HG03520 (cell line): ENCODE measurements at regions not wholly inside any gene's neighbourhood (a gene's known extent, or its start where the extent isn't known, plus 50 kb on each side); places are given as distances from the start of the nearest gene placed in this dataset.

Experiments used
- ATAC-seq: cut with Tn5 transposase; IDR thresholded peaks from one replicate; pipeline ENCODE4 v1.9.1; 2021; ENCODE audit warnings: mild to moderate bottlenecking, moderate library complexity; ENCODE audit not compliant: unreplicated experiment

GRCh38 chr4:171759274-171759673 is 53.9 kb upstream of the GALNTL6 start:
- no peak for ATAC-seq

GRCh38 chr4:171751538-171751937 is 61.7 kb upstream of the GALNTL6 start:
- no peak for ATAC-seq

GRCh38 chr4:171746418-171746817 is 66.8 kb upstream of the GALNTL6 start:
- ATAC-seq: no peak

- no peak for ATAC-seq
Measured at GRCh38 chr4:171742436-171742835, 70.8 kb upstream of the GALNTL6 start.

GRCh38 chr4:171727185-171727584 is 86.0 kb upstream of the GALNTL6 start:
- ATAC-seq: no peak

- no peak for ATAC-seq
Measured at GRCh38 chr4:171721937-171722336, 91.3 kb upstream of the GALNTL6 start.

GRCh38 chr4:171719691-171720090 is 93.5 kb upstream of the GALNTL6 start:
- no peak for ATAC-seq

GRCh38 chr4:171718665-171719064 is 94.5 kb upstream of the GALNTL6 start:
- ATAC-seq: no peak

- no peak for ATAC-seq
Measured at GRCh38 chr4:171718069-171718468, 95.1 kb upstream of the GALNTL6 start.

- ATAC-seq: no peak
Measured at GRCh38 chr4:171717231-171717741, 95.9 kb upstream of the GALNTL6 start.

- no peak for ATAC-seq
Measured at GRCh38 chr4:171715973-171716372, 97.2 kb upstream of the GALNTL6 start.

GRCh38 chr4:171714791-171715454 is 98.3 kb upstream of the GALNTL6 start:
- ATAC-seq: no peak

- no peak for ATAC-seq
Measured at GRCh38 chr4:171710743-171711142, 102.5 kb upstream of the GALNTL6 start.

- ATAC-seq: peak; percentile 98
Measured at GRCh38 chr4:171676555-171677215, 136.5 kb upstream of the GALNTL6 start.

- no peak for ATAC-seq
Measured at GRCh38 chr4:171674781-171675180, 138.4 kb upstream of the GALNTL6 start.

- no peak for ATAC-seq
Measured at GRCh38 chr4:171668403-171668802, 144.8 kb upstream of the GALNTL6 start.

GRCh38 chr4:171667906-171668305 is 145.3 kb upstream of the GALNTL6 start:
- ATAC-seq: no peak

- ATAC-seq: no peak
Measured at GRCh38 chr4:171651071-171651470, 162.1 kb upstream of the GALNTL6 start.

- ATAC-seq: no peak
Measured at GRCh38 chr4:171650543-171650942, 162.7 kb upstream of the GALNTL6 start.

GRCh38 chr4:171648926-171649325 is 164.3 kb upstream of the GALNTL6 start:
- ATAC-seq: no peak

GRCh38 chr4:171646984-171647383 is 166.2 kb upstream of the GALNTL6 start:
- ATAC-seq: no peak

- ATAC-seq: peak; percentile 84
Measured at GRCh38 chr4:171644430-171645057, 168.7 kb upstream of the GALNTL6 start.
